ENCODE measurements at regions not wholly inside any gene's neighbourhood (a gene's known extent, or its start where the extent isn't known, plus 50 kb on each side); places are given as distances from the start of the nearest gene placed in this dataset.

DNA sequence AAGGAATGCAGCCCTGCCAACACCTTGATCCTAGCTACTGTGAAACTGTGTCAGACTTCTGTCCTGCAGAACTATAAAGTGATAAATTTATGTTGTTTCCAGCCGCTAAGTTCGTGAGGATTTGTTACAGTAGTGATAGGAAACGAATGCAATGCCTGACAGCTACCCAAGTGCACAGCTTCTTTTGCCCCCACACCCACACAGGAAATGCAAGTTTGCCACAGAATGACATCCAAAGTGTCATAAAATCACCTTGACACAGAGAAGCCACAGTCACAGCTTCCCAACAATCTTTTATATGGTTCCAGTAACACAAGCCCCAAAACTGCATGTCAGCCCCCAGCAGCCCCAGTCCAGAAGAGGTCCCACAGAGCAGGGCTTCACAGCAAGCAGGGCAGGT, 216.9 kb upstream of the S100G start:
- TF ChIP-seq, protein P1, sequence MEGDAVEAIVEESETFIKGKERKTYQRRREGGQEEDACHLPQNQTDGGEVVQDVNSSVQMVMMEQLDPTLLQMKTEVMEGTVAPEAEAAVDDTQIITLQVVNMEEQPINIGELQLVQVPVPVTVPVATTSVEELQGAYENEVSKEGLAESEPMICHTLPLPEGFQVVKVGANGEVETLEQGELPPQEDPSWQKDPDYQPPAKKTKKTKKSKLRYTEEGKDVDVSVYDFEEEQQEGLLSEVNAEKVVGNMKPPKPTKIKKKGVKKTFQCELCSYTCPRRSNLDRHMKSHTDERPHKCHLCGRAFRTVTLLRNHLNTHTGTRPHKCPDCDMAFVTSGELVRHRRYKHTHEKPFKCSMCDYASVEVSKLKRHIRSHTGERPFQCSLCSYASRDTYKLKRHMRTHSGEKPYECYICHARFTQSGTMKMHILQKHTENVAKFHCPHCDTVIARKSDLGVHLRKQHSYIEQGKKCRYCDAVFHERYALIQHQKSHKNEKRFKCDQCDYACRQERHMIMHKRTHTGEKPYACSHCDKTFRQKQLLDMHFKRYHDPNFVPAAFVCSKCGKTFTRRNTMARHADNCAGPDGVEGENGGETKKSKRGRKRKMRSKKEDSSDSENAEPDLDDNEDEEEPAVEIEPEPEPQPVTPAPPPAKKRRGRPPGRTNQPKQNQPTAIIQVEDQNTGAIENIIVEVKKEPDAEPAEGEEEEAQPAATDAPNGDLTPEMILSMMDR (IDR thresholded peaks at IDR 0.05; ENCODE audit: insufficient read depth, low read depth, low read length): no peak
- TF ChIP-seq EZH2 (IDR thresholded peaks at IDR 0.05; ENCODE audit: insufficient read depth, low read length): no peak

Measured in astrocyte (in vitro differentiated cells and primary cell).